ENCODE measurements at regions not wholly inside any gene's neighbourhood (a gene's known extent, or its start where the extent isn't known, plus 50 kb on each side); places are given as distances from the start of the nearest gene placed in this dataset.

DNA sequence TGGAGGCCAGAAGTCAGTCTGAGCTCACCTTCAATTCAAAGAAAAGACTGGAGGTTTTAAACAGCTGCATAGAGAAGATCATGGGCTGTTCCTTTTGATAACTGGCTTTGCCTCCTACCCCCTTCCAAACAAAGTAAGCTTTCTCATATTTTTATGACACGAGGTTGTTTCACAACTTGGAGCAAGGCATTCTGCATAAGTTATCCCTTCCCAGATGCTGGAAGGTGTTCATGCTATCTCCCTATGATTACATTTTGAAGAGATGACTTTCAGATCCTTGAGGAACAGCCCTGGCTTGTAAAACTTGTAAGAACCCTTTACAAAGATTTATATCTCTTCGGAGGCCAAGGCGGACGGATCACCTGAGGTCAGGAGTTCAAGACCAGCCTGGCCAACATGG, 571.9 kb upstream of the FTMT start:
- TF ChIP-seq EP300 (IDR thresholded peaks at IDR 0.05; ENCODE audit: low read depth) = no peak
- TF ChIP-seq, protein P1, sequence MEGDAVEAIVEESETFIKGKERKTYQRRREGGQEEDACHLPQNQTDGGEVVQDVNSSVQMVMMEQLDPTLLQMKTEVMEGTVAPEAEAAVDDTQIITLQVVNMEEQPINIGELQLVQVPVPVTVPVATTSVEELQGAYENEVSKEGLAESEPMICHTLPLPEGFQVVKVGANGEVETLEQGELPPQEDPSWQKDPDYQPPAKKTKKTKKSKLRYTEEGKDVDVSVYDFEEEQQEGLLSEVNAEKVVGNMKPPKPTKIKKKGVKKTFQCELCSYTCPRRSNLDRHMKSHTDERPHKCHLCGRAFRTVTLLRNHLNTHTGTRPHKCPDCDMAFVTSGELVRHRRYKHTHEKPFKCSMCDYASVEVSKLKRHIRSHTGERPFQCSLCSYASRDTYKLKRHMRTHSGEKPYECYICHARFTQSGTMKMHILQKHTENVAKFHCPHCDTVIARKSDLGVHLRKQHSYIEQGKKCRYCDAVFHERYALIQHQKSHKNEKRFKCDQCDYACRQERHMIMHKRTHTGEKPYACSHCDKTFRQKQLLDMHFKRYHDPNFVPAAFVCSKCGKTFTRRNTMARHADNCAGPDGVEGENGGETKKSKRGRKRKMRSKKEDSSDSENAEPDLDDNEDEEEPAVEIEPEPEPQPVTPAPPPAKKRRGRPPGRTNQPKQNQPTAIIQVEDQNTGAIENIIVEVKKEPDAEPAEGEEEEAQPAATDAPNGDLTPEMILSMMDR (IDR thresholded peaks at IDR 0.05) = no peak

Data from transverse colon (tissue), 3 donors.